K562 (cell line): ENCODE measurements at regions not wholly inside any gene's neighbourhood (a gene's known extent, or its start where the extent isn't known, plus 50 kb on each side); places are given as distances from the start of the nearest gene placed in this dataset.

Experiments
- ATAC-seq: fragments of 200-7000 bp; cut with Tn5 transposase; 3 replicates; pipeline ENCODE4 v1.9.1; 2020; ENCODE audit warnings: moderate library complexity
- BruUV-seq: library from RNA; stranded (reverse); fragments of 400-500 nt; replicated peaks from 2 replicates; lab custom pipeline; 2021; lab: Mats Ljungman, UMichigan
- CTCF ChIA-PET: fragments of 300-600 bp; formaldehyde crosslinking; extraction: SDS; loops from one replicate; lab custom pipeline; 2021; ENCODE audit warnings: low intra/inter-chr PET ratio; lab: Yijun Ruan, JAX
- POLR2A ChIA-PET: fragments of 300-600, 350-650 bp; sonication (Branson Sonifier 250); formaldehyde crosslinking; extraction: SDS; loops from one replicate; lab custom pipeline; 2021; ENCODE audit warnings: antibody characterized with exemption, inconsistent platforms; lab: Yijun Ruan, JAX
- DNase-seq, 4 experiments: peaks; one replicate each; pipeline versions ENCODE4 v3.0.0 to v3.0.0-alpha.2; 2011 to 2018; ENCODE audit warnings: low spot score in 3 of 4, mixed read lengths in 3 of 4; ENCODE audit errors: extremely low read depth in 1 of 4
- FAIRE-seq: peaks from 2 replicates; lab custom pipeline; 2011; peaks lifted over from hg19 to GRCh38; lab: Jason Lieb, UNC
- H2AFZ ChIP-seq: 2 replicates; pipeline ENCODE4 v1.6.0; 2011; ENCODE audit warnings: low read depth, low read length, control low read depth, inconsistent platforms
- H3K27ac ChIP-seq: fragments of 200-600 bp; 3 replicates; pipeline ENCODE4 v1.8.0; 2011; ENCODE audit warnings: low read depth, mild to moderate bottlenecking, control low read depth, inconsistent platforms, low read length, moderate library complexity, mixed read lengths; ENCODE audit errors: extremely low read depth
- H3K27me3 ChIP-seq, 2 experiments: fragments of 300-600 bp in 1 of 2; 2 replicates in 1 of 2; 3 replicates in 1 of 2; pipeline versions ENCODE4 v1.6.0 to v1.8.0; 2011; ENCODE audit warnings: inconsistent platforms in 2 of 2, low read length in 2 of 2, mild to moderate bottlenecking in 1 of 2, mixed read lengths in 1 of 2, moderate library complexity in 1 of 2; ENCODE audit not compliant: control insufficient read depth in 2 of 2, insufficient read depth in 2 of 2
- H3K36me3 ChIP-seq: fragments of 300-600 bp; 3 replicates; pipeline ENCODE4 v1.8.0; 2011; ENCODE audit warnings: mild to moderate bottlenecking, low read length, inconsistent platforms; ENCODE audit not compliant: control insufficient read depth, insufficient read depth
- H3K4me1 ChIP-seq, 2 experiments: fragments of 200-600 bp in 1 of 2; replicated peaks in 1 of 2; 2 replicates in 1 of 2; 3 replicates in 1 of 2; pipeline versions ENCODE4 v1.5.1 to v1.8.0; 2011; ENCODE audit warnings: inconsistent platforms in 2 of 2, low read length in 2 of 2, mild to moderate bottlenecking in 1 of 2, mixed read lengths in 1 of 2, moderate library complexity in 1 of 2; ENCODE audit not compliant: control insufficient read depth in 2 of 2, insufficient read depth in 2 of 2
- H3K4me2 ChIP-seq: 2 replicates; pipeline ENCODE4 v1.6.1; 2011; ENCODE audit warnings: low read length, control low read depth, inconsistent platforms, mixed read lengths; ENCODE audit not compliant: insufficient read depth
- H3K4me3 ChIP-seq: fragments of 200-600 bp; sonication (generic), shearing (Covaris generic); 2 replicates; pipeline ENCODE4 v1.5.1; 2016; ENCODE audit warnings: control low read depth, inconsistent platforms
- H3K79me2 ChIP-seq: fragments of 200-600 bp; 3 replicates; pipeline ENCODE4 v1.8.0; 2011; ENCODE audit warnings: low read length, inconsistent platforms; ENCODE audit not compliant: control insufficient read depth, insufficient read depth
- H3K9ac ChIP-seq, 2 experiments: 2 replicates each; pipeline versions ENCODE4 v1.6.0 to v1.6.1; 2011; ENCODE audit warnings: low read depth in 2 of 2, low read length in 2 of 2, control low read depth in 1 of 2, inconsistent platforms in 1 of 2, mild to moderate bottlenecking in 1 of 2, mixed read lengths in 1 of 2; ENCODE audit not compliant: insufficient read depth in 1 of 2
- H3K9me1 ChIP-seq: one replicate; pipeline ENCODE4 v1.6.0; 2011; ENCODE audit warnings: inconsistent platforms, mild to moderate bottlenecking, low read length, moderate library complexity; ENCODE audit not compliant: control insufficient read depth, insufficient read depth
- H3K9me3 ChIP-seq: replicated peaks from 2 replicates; pipeline ENCODE4 v1.5.1; 2011; ENCODE audit warnings: low read depth, low read length, inconsistent platforms; ENCODE audit not compliant: control insufficient read depth, insufficient read depth
- H4K20me1 ChIP-seq: replicated peaks from 2 replicates; pipeline ENCODE4 v1.6.1; 2011; ENCODE audit warnings: low read length, inconsistent platforms, mixed read lengths; ENCODE audit not compliant: control insufficient read depth, insufficient read depth
- ARHGAP35 ChIP-seq: fragments of 450-650 bp; IDR thresholded peaks from 2 replicates; pipeline ENCODE4 v1.6.1; 2018; ENCODE audit not compliant: partially characterized antibody
- ASH1L ChIP-seq: fragments of 450-650 bp; IDR thresholded peaks from 2 replicates; pipeline ENCODE4 v1.6.1; 2018; ENCODE audit warnings: borderline replicate concordance, mild to moderate bottlenecking, low read depth; ENCODE audit not compliant: partially characterized antibody
- BHLHE40 ChIP-seq: IDR thresholded peaks from 2 replicates; pipeline ENCODE4 v1.6.1; 2011; ENCODE audit warnings: low read length, improper control_type of control experiment
- CBFB ChIP-seq: sonication (generic); formaldehyde crosslinking; IDR thresholded peaks from 2 replicates; pipeline ENCODE4 v1.4.0; 2020; ENCODE audit warnings: mild to moderate bottlenecking, missing genetic modification reagents
- CEBPG ChIP-seq, 3 experiments: fragments of 200-800 bp in 1 of 3; sonication (Bioruptor generic) in 1 of 3; sonication (generic) in 1 of 3; formaldehyde crosslinking in 1 of 3; IDR thresholded peaks in 2 of 3; conservative IDR thresholded peaks in 1 of 3; 2 replicates each; pipeline versions ENCODE4 v1.6.1 to v1.8.0; 2016 to 2022; ENCODE audit warnings: missing compliant biosample characterization in 2 of 3, missing genetic modification characterization in 2 of 3, mild to moderate bottlenecking in 1 of 3, missing genetic modification reagents in 1 of 3
- CTCFL ChIP-seq: IDR thresholded peaks from 2 replicates; pipeline ENCODE4 v1.6.1; 2011; ENCODE audit warnings: borderline replicate concordance, low read depth, mild to moderate bottlenecking, moderate library complexity, low read length; ENCODE audit not compliant: insufficient read depth, poor library complexity, severe bottlenecking
- ESRRA ChIP-seq: fragments of 450-650 bp; IDR thresholded peaks from 2 replicates; pipeline ENCODE4 v1.6.1; 2014; ENCODE audit warnings: low read depth, mild to moderate bottlenecking, moderate library complexity, borderline replicate concordance
- ILK ChIP-seq: fragments of 450-650 bp; IDR thresholded peaks from 2 replicates; pipeline ENCODE4 v1.6.1; 2016; ENCODE audit warnings: missing genetic modification characterization, low read depth, mild to moderate bottlenecking, missing compliant biosample characterization, moderate library complexity, borderline replicate concordance
- PCBP1 ChIP-seq: fragments of 200-400 bp; formaldehyde crosslinking; IDR thresholded peaks from 2 replicates; pipeline ENCODE4 v1.6.1; 2018; ENCODE audit warnings: mild to moderate bottlenecking, low read depth, low read length; ENCODE audit not compliant: poor library complexity, severe bottlenecking
- RB1 ChIP-seq: fragments of 450-650 bp; IDR thresholded peaks from 2 replicates; pipeline ENCODE4 v1.6.1; 2017; ENCODE audit warnings: low read depth, mild to moderate bottlenecking
- SREBF2 ChIP-seq: sonication (generic); formaldehyde crosslinking; IDR thresholded peaks from 2 replicates; pipeline ENCODE4 v1.4.0; 2020; ENCODE audit warnings: mild to moderate bottlenecking, missing genetic modification reagents
- ZNF583 ChIP-seq: fragments of 250-450 bp; sonication (Bioruptor Pico); IDR thresholded peaks from 2 replicates; pipeline ENCODE4 v1.4.0; 2020
- WGBS: fragments of 100-300 bp; shearing (Covaris generic); methylation state at CpG from one replicate; pipeline ENCODE4 v1.1.6; 2016; ENCODE audit warnings: low coverage, mixed read lengths; ENCODE audit not compliant: insufficient coverage; ENCODE audit errors: missing lambda C conversion rate; 5-methylcytosine and 5-hydroxymethylcytosine counted together
- in situ Hi-C: fragments of 300-500 bp; cut with MboI; formaldehyde crosslinking; loops from 4 replicates; pipeline ENCODE4 v1.15.0; 2018; ENCODE audit warnings: inconsistent platforms, mixed read lengths
- intact Hi-C: fragments of 100-400 bp; cut with micrococcal nuclease; formaldehyde crosslinking; loops from 2 replicates; pipeline ENCODE4 v1.14.2; 2022

- TF ChIP-seq CTCFL = peak; percentile 20
These were observed 259.9 kb downstream of the IL20RB start (continued) for GRCh38 chr3:137217733-137218132.

DNA sequence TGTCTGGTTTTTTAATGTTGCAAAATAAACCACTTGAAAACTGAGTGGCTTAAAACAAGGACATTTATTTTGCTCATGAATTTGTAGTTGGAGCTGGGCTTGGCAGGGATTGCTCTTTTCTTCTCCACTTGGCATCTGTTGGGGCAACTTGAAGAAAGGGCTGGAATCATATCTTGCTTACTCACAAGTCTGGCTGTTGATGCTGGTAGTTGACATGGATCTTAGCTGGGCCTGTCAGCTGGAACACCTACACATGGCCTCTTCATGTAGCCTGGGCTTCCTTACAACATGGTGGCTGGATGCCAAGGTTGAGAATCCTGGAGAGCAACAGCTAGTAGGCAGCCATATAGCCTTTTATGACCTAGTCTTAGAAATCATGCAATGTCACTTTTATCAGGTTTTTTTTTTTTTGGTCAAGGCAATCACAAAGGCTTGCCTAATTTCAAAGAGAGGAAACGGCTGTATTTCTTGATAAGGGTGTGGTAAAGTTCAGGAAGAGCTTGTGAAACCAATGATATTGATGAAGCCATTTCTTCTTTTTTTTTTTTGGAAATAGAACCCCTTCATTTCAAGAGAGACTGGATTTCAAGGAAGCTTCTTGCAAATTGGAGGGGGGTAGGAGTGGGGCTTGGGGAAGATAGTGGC is 262.1 kb downstream of the IL20RB start:
- Histone ChIP-seq H3K4me1 (no peaks in the 10 kb centered on the region), H3K9me3 (no peaks in the 10 kb centered on the region), H2AFZ (no peak overlapping the region), H3K9ac (no peak overlapping the region), H3K27me3 (no peaks in the 10 kb centered on the region), H4K20me1 (no peaks in the 10 kb centered on the region), H3K9me1 (no peaks in the 10 kb centered on the region), H3K4me2 (no peak overlapping the region), H3K27ac (no peak overlapping the region), H3K79me2 (no peaks in the 10 kb centered on the region), H3K36me3 (no peaks in the 10 kb centered on the region), H3K4me3 (no peak overlapping the region)
- TF ChIP-seq ILK = no peak
- no peak for TF ChIP-seq SREBF2
- no peak for TF ChIP-seq ARHGAP35
- no peak for TF ChIP-seq RB1
- TF ChIP-seq CEBPG (CRISPR knock-in tag; IDR thresholded peaks at IDR 0.05) = no peak
- no peak for TF ChIP-seq CEBPG (tag; conservative IDR thresholded peaks at IDR 0.05 in 1 of 2, IDR thresholded peaks at IDR 0.05 in 1 of 2)
- TF ChIP-seq BHLHE40 = no peak
- TF ChIP-seq ASH1L = no peak
- no peak for TF ChIP-seq CBFB
- TF ChIP-seq ZNF583 (CRISPR knock-in tag) = no peak
- TF ChIP-seq ESRRA = no peak
- TF ChIP-seq PCBP1 = no peak
- POLR2A ChIA-PET = no interaction called here
- CTCF ChIA-PET = no interaction called here
- ATAC-seq (no peak), FAIRE-seq (no peak), DNase-seq (no peak)
- intact Hi-C loops (loop anchor here (5.0 kb wide), 1 partner anchor 727 kb away; no protein-coding TSS in a partner anchor), in situ Hi-C loops (no loop called here)
- no CpG with 5 or more reads among the region's 1 CpG for WGBS
- BruUV-seq = no TSS peak
